ENCODE measurements at regions not wholly inside any gene's neighbourhood (a gene's known extent, or its start where the extent isn't known, plus 50 kb on each side); places are given as distances from the start of the nearest gene placed in this dataset.

- TF ChIP-seq POLR2A (IDR thresholded peaks at IDR 0.05; ENCODE audit: low read depth, low read length): no peak
- TF ChIP-seq POLR2AphosphoS5 (IDR thresholded peaks at IDR 0.05; ENCODE audit: low read depth, low read length): no peak
- TF ChIP-seq POU2F2 (IDR thresholded peaks at IDR 0.05; ENCODE audit: low read depth, low read length): no peak
- TF ChIP-seq TAF1 (IDR thresholded peaks at IDR 0.05; ENCODE audit: low read depth, low read length): no peak
- TF ChIP-seq SPI1 (IDR thresholded peaks at IDR 0.05; ENCODE audit: low read depth, low read length): no peak
- no peak for TF ChIP-seq PAX5 (IDR thresholded peaks at IDR 0.05; ENCODE audit: insufficient read depth, low read length, severe bottlenecking)
Measured at GRCh38 chr4:3641501-3641900, 109.3 kb upstream of the LRPAP1 start.

Measured in GM12891 (cell line).